CD4-positive, alpha-beta T cell treated with Interleukin-12 subunit alpha and Interleukin-12 subunit beta, for 1 hour (primary cell): ENCODE measurements at regions not wholly inside any gene's neighbourhood (a gene's known extent, or its start where the extent isn't known, plus 50 kb on each side); places are given as distances from the start of the nearest gene placed in this dataset.

ENCODE experiments used
- DNase-seq: peaks from one replicate; pipeline ENCODE4 v3.0.0-alpha.2; 2020

GRCh38 chr10:47107007-47107747 lies 192.8 kb upstream of the GDF10 start:
- no peak for DNase-seq

- DNase-seq, result no peak
Measured at GRCh38 chr10:47109906-47110305, 190.1 kb upstream of the GDF10 start.

- DNase-seq, result no peak
Measured at GRCh38 chr10:47111329-47111862, 188.6 kb upstream of the GDF10 start.

- no peak for DNase-seq
Measured at GRCh38 chr10:47112612-47113011, 187.4 kb upstream of the GDF10 start.

- no peak for DNase-seq
Measured at GRCh38 chr10:47113907-47114500, 186.0 kb upstream of the GDF10 start.

GRCh38 chr10:47114680-47115186 lies 185.3 kb upstream of the GDF10 start:
- no peak for DNase-seq

GRCh38 chr10:47115322-47115721 lies 184.7 kb upstream of the GDF10 start:
- no peak for DNase-seq

- no peak for DNase-seq
Measured at GRCh38 chr10:47116445-47116844, 183.6 kb upstream of the GDF10 start.

GRCh38 chr10:47118326-47118725 lies 181.7 kb upstream of the GDF10 start:
- no peak for DNase-seq

GRCh38 chr10:47121336-47121735 lies 178.7 kb upstream of the GDF10 start:
- no peak for DNase-seq

GRCh38 chr10:47123716-47124288 lies 176.2 kb upstream of the GDF10 start:
- DNase-seq, result no peak

- no peak for DNase-seq
Measured at GRCh38 chr10:47127188-47127785, 172.7 kb upstream of the GDF10 start.

GRCh38 chr10:47130491-47130890 lies 169.5 kb upstream of the GDF10 start:
- no peak for DNase-seq

- no peak for DNase-seq
Measured at GRCh38 chr10:47133871-47134570, 166.0 kb upstream of the GDF10 start.

GRCh38 chr10:47136866-47137265 lies 163.1 kb upstream of the GDF10 start:
- no peak for DNase-seq

GRCh38 chr10:47137311-47137851 lies 162.6 kb upstream of the GDF10 start:
- DNase-seq, result no peak

- no peak for DNase-seq
Measured at GRCh38 chr10:47139121-47139520, 160.9 kb upstream of the GDF10 start.

- no peak for DNase-seq
Measured at GRCh38 chr10:47140761-47141348, 159.1 kb upstream of the GDF10 start.

- no peak for DNase-seq
Measured at GRCh38 chr10:47141349-47141748, 158.6 kb upstream of the GDF10 start.

GRCh38 chr10:47143072-47143471 lies 156.9 kb upstream of the GDF10 start:
- no peak for DNase-seq

- DNase-seq, result no peak
Measured at GRCh38 chr10:47143473-47143872, 156.5 kb upstream of the GDF10 start.

- DNase-seq, result no peak
Measured at GRCh38 chr10:47144525-47144924, 155.5 kb upstream of the GDF10 start.
